Right atrium auricular region (tissue), 2 donors: ENCODE measurements at regions not wholly inside any gene's neighbourhood (a gene's known extent, or its start where the extent isn't known, plus 50 kb on each side); places are given as distances from the start of the nearest gene placed in this dataset.
"Not testable (repeated sequence)": the region's sequence is repeated elsewhere in the genome, so short reads cannot be mapped to it uniquely, and the experiment has no call there.

Source experiments
- DNase-seq: peaks from one replicate; pipeline ENCODE4 v3.0.0-alpha.2; 2019; ENCODE audit warnings: low spot score
- H3K27ac ChIP-seq, 2 donors: fragments of 200-600 bp; sonication (generic); 1 replicate in 1 of 2; 2 replicates in 1 of 2; pipeline ENCODE4 v1.5.1; 2016 to 2019
- H3K27me3 ChIP-seq, 2 donors: fragments of 200-600 bp; sonication (generic); one replicate each; pipeline versions ENCODE4 v1.5.1 to v1.6.0; 2017 to 2019
- H3K36me3 ChIP-seq: fragments of 200-600 bp; sonication (generic); one replicate; pipeline ENCODE4 v1.5.1; 2016
- H3K4me1 ChIP-seq, 2 donors: fragments of 200-600 bp; sonication (generic); one replicate each; pipeline versions ENCODE4 v1.5.1 to v1.6.0; 2017 to 2019
- H3K4me3 ChIP-seq, 2 donors: fragments of 200-600 bp; sonication (generic); 1 replicate in 1 of 2; 2 replicates in 1 of 2; pipeline ENCODE4 v1.5.1; 2017 to 2019; ENCODE audit warnings: mild to moderate bottlenecking in 1 of 2, moderate library complexity in 1 of 2
- H3K9me3 ChIP-seq, 2 donors: fragments of 200-600 bp; sonication (generic); one replicate each; pipeline ENCODE4 v1.5.1; 2019
- CTCF ChIP-seq, 2 donors: fragments of 200-600 bp; sonication (generic); IDR thresholded peaks; one replicate each; pipeline ENCODE4 v1.5.1; 2019; ENCODE audit warnings: antibody characterized with exemption in 2 of 2

GRCh38 chr3:83230376-83230775, 1468.9 kb upstream of the GBE1 start:
- no peaks in the 10 kb centered on the region for H3K9me3 ChIP-seq
- no peak overlapping the region for H3K4me3 ChIP-seq
- no peak for DNase-seq

GRCh38 chr3:83226751-83227150, 1465.3 kb upstream of the GBE1 start:
- no peak for DNase-seq
- H3K36me3 ChIP-seq = no peaks in the 10 kb centered on the region
- H3K27me3 ChIP-seq = no peaks in the 10 kb centered on the region
- TF ChIP-seq CTCF (IDR thresholded peaks at IDR 0.05) = no peak
- H3K9me3 ChIP-seq = no peaks in the 10 kb centered on the region
- no peaks in the 10 kb centered on the region for H3K4me1 ChIP-seq
- no peak overlapping the region for H3K4me3 ChIP-seq
- H3K27ac ChIP-seq = no peak overlapping the region

More at GRCh38 chr3:83230376-83230775, 1468.9 kb upstream of the GBE1 start:
- Histone ChIP-seq H3K36me3 (no peaks in the 10 kb centered on the region), H3K4me1 (no peaks in the 10 kb centered on the region), H3K27me3 (no peaks in the 10 kb centered on the region), H3K27ac (no peak overlapping the region)
- no peak for TF ChIP-seq CTCF (IDR thresholded peaks at IDR 0.05)

- Histone ChIP-seq H3K27ac (no peak overlapping the region), H3K9me3 (no peaks in the 10 kb centered on the region), H3K4me1 (no peaks in the 10 kb centered on the region), H3K27me3 (no peaks in the 10 kb centered on the region), H3K4me3 (no peak overlapping the region), H3K36me3 (no peaks in the 10 kb centered on the region)
- no peak for TF ChIP-seq CTCF (IDR thresholded peaks at IDR 0.05)
- no peak for DNase-seq
Observed at GRCh38 chr3:83224101-83224868, 1462.8 kb upstream of the GBE1 start.

- no peaks in the 10 kb centered on the region for H3K9me3 ChIP-seq
- H3K4me1 ChIP-seq = no peaks in the 10 kb centered on the region
- TF ChIP-seq CTCF (IDR thresholded peaks at IDR 0.05) = no peak
- no peak overlapping the region for H3K4me3 ChIP-seq
- DNase-seq = no peak
- no peaks in the 10 kb centered on the region for H3K36me3 ChIP-seq
- H3K27ac ChIP-seq = no peak overlapping the region
- H3K27me3 ChIP-seq = no peaks in the 10 kb centered on the region
Observed at GRCh38 chr3:83218383-83219200, 1457.1 kb upstream of the GBE1 start.

- DNase-seq, H3K27ac ChIP-seq, H3K4me3 ChIP-seq, H3K4me1 ChIP-seq, H3K36me3 ChIP-seq, H3K9me3 ChIP-seq, H3K27me3 ChIP-seq: not testable (repeated sequence)
Observed at GRCh38 chr3:83217595-83218118, 1456.2 kb upstream of the GBE1 start.

GRCh38 chr3:83216919-83217594, 1455.6 kb upstream of the GBE1 start:
- no peak overlapping the region for H3K4me3 ChIP-seq
- H3K9me3 ChIP-seq = no peaks in the 10 kb centered on the region
- H3K27me3 ChIP-seq = no peaks in the 10 kb centered on the region
- H3K27ac ChIP-seq = no peak overlapping the region
- H3K36me3 ChIP-seq = no peaks in the 10 kb centered on the region
- no peak for DNase-seq
- no peak for TF ChIP-seq CTCF (IDR thresholded peaks at IDR 0.05)
- no peaks in the 10 kb centered on the region for H3K4me1 ChIP-seq
